ENCODE measurements at regions not wholly inside any gene's neighbourhood (a gene's known extent, or its start where the extent isn't known, plus 50 kb on each side); places are given as distances from the start of the nearest gene placed in this dataset.

DNA sequence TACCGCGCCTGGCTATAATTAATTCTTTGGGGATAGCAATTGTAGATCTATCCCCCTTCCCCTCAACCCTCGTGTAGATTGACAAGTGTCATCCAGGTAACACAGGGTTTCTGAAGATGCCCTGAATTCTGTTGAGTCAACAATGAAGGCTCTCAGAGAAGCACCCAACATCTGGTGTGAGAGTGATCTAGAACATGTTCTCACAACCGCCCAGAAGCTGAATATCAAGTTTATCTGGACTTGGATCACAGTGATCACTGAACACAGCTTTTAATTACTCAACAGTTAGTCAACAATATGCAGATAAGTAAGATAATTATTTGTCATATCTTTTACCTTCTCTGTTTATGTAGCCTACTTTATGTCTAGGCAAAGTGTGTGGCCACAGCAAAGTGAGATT lies 204.2 kb upstream of the RGMB start:
- Histone ChIP-seq H3K79me2 (ENCODE audit: insufficient read depth, low read length) (no peaks in the 10 kb centered on the region), H3K27ac (ENCODE audit: low read depth, low read length) (no peak overlapping the region), H2AFZ (ENCODE audit: low read length) (no peak overlapping the region), H3K4me2 (ENCODE audit: insufficient read depth, low read length) (no peak overlapping the region), H3K4me3 (ENCODE audit: insufficient read depth, low read length) (no peak overlapping the region), H4K20me1 (ENCODE audit: insufficient read depth, low read length) (no peaks in the 10 kb centered on the region), H3K4me1 (ENCODE audit: insufficient read depth, low read length) (peaks cover 22% of the 10 kb centered on the region), H3K9me3 (ENCODE audit: low read depth, low read length) (no peaks in the 10 kb centered on the region), H3K27me3 (ENCODE audit: insufficient read depth, low read length) (no peaks in the 10 kb centered on the region), H3K36me3 (ENCODE audit: insufficient read depth, low read length) (no peaks in the 10 kb centered on the region)
- TF ChIP-seq, protein P1, sequence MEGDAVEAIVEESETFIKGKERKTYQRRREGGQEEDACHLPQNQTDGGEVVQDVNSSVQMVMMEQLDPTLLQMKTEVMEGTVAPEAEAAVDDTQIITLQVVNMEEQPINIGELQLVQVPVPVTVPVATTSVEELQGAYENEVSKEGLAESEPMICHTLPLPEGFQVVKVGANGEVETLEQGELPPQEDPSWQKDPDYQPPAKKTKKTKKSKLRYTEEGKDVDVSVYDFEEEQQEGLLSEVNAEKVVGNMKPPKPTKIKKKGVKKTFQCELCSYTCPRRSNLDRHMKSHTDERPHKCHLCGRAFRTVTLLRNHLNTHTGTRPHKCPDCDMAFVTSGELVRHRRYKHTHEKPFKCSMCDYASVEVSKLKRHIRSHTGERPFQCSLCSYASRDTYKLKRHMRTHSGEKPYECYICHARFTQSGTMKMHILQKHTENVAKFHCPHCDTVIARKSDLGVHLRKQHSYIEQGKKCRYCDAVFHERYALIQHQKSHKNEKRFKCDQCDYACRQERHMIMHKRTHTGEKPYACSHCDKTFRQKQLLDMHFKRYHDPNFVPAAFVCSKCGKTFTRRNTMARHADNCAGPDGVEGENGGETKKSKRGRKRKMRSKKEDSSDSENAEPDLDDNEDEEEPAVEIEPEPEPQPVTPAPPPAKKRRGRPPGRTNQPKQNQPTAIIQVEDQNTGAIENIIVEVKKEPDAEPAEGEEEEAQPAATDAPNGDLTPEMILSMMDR (IDR thresholded peaks at IDR 0.05; ENCODE audit: extremely low read depth, low read depth, low read length): no peak
- DNase-seq (ENCODE audit: insufficient read length, low spot score, missing footprints): no peak

- no peaks in the 10 kb centered on the region for H3K9me3 ChIP-seq (ENCODE audit: low read depth, low read length)
- H3K36me3 ChIP-seq (ENCODE audit: insufficient read depth, low read length): no peaks in the 10 kb centered on the region
- H3K4me1 ChIP-seq (ENCODE audit: insufficient read depth, low read length): peaks cover 22% of the 10 kb centered on the region
- no peak overlapping the region for H2AFZ ChIP-seq (ENCODE audit: low read length)
- H3K4me2 ChIP-seq (ENCODE audit: insufficient read depth, low read length): peak overlapping the region; percentile 6
- no peaks in the 10 kb centered on the region for H4K20me1 ChIP-seq (ENCODE audit: insufficient read depth, low read length)
- H3K27me3 ChIP-seq (ENCODE audit: insufficient read depth, low read length): no peaks in the 10 kb centered on the region
- H3K79me2 ChIP-seq (ENCODE audit: insufficient read depth, low read length): no peaks in the 10 kb centered on the region
- peak; percentile 39 for DNase-seq (ENCODE audit: insufficient read length, low spot score, missing footprints)
- TF ChIP-seq, protein P1 (IDR thresholded peaks at IDR 0.05; ENCODE audit: extremely low read depth, low read depth, low read length): no peak
- H3K4me3 ChIP-seq (ENCODE audit: insufficient read depth, low read length): no peak overlapping the region
- H3K27ac ChIP-seq (ENCODE audit: low read depth, low read length): no peak overlapping the region
These were observed 203.5 kb upstream of the RGMB start for GRCh38 chr5:98570010-98570409.

DNA sequence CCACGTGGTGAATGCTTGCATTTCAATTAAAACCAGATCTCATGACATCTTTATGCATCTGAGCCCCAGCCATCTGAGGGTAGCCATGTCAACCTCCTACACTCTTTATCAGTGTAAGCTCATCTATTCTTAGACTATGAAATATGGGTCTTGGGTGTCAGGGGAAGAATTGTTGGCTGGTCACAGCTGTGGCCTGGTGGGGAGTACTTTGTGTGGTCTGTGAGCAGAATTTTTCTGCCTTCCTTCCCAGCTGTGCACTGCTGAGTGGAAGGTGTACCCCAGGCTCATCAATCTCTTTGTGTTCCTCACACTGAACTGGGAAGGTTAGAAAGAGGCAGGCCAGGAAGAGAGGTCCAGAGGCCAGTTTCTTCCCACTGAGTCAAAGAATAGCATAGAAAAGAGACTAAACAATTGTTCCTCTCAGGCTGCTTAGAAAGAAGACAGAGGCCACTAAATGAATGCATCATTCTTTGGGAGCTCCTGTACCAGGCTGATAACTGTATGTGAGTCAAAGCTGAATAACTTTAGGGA lies 202.7 kb upstream of the RGMB start:
- no peak overlapping the region for H2AFZ ChIP-seq (ENCODE audit: low read length)
- peak overlapping the region; percentile 6 for H3K4me2 ChIP-seq (ENCODE audit: insufficient read depth, low read length)
- H3K79me2 ChIP-seq (ENCODE audit: insufficient read depth, low read length): no peaks in the 10 kb centered on the region
- no peak for DNase-seq (ENCODE audit: insufficient read length, low spot score, missing footprints)
- no peaks in the 10 kb centered on the region for H3K27me3 ChIP-seq (ENCODE audit: insufficient read depth, low read length)
- peaks cover 22% of the 10 kb centered on the region for H3K4me1 ChIP-seq (ENCODE audit: insufficient read depth, low read length)
- H3K36me3 ChIP-seq (ENCODE audit: insufficient read depth, low read length): no peaks in the 10 kb centered on the region
- peak overlapping the region; percentile 33 for H3K27ac ChIP-seq (ENCODE audit: low read depth, low read length)
- no peaks in the 10 kb centered on the region for H4K20me1 ChIP-seq (ENCODE audit: insufficient read depth, low read length)
- H3K9me3 ChIP-seq (ENCODE audit: low read depth, low read length): no peaks in the 10 kb centered on the region
- TF ChIP-seq, protein P1 (IDR thresholded peaks at IDR 0.05; ENCODE audit: extremely low read depth, low read depth, low read length): no peak
- no peak overlapping the region for H3K4me3 ChIP-seq (ENCODE audit: insufficient read depth, low read length)

DNA sequence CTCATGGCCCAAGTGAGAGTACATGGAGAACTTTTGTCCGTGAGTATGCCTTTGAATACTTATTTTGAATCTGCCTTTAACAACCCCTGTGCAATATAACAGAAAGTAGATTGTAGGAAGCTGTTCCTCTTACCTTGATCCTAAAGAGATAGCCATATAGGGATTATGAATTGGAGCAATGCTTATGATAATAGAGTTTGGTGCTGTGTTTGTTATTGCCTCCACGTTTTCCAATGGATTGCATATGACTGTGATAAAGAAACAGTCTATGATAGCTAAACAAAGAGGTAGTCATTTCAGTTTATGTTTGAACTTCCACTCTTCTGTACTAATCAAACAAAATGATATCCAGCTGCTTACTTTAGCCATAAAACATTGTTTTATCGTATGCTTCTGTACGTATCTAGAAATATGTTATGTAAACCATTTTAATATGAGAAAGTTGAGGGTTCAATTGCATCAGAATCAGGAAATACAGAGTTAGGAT lies 199.6 kb upstream of the RGMB start:
- H3K4me2 ChIP-seq (ENCODE audit: insufficient read depth, low read length): no peak overlapping the region
- no peaks in the 10 kb centered on the region for H3K36me3 ChIP-seq (ENCODE audit: insufficient read depth, low read length)
- peaks cover 22% of the 10 kb centered on the region for H3K4me1 ChIP-seq (ENCODE audit: insufficient read depth, low read length)
- H3K27ac ChIP-seq (ENCODE audit: low read depth, low read length): no peak overlapping the region
- DNase-seq (ENCODE audit: insufficient read length, low spot score, missing footprints): peak; percentile 17
- TF ChIP-seq, protein P1 (IDR thresholded peaks at IDR 0.05; ENCODE audit: extremely low read depth, low read depth, low read length): no peak
- no peaks in the 10 kb centered on the region for H3K9me3 ChIP-seq (ENCODE audit: low read depth, low read length)
- H4K20me1 ChIP-seq (ENCODE audit: insufficient read depth, low read length): no peaks in the 10 kb centered on the region
- no peak overlapping the region for H3K4me3 ChIP-seq (ENCODE audit: insufficient read depth, low read length)
- H2AFZ ChIP-seq (ENCODE audit: low read length): no peak overlapping the region
- no peaks in the 10 kb centered on the region for H3K27me3 ChIP-seq (ENCODE audit: insufficient read depth, low read length)
- H3K79me2 ChIP-seq (ENCODE audit: insufficient read depth, low read length): no peaks in the 10 kb centered on the region

Measured in osteoblast (primary cell).